Endodermal cell (in vitro differentiated cells): ENCODE measurements at regions not wholly inside any gene's neighbourhood (a gene's known extent, or its start where the extent isn't known, plus 50 kb on each side); places are given as distances from the start of the nearest gene placed in this dataset.

Experiments
- DNase-seq: peaks from one replicate; pipeline ENCODE4 v3.0.0-alpha.2; 2017
- H3K27ac ChIP-seq: 2 replicates; pipeline ENCODE4 v1.5.1; 2013; ENCODE audit warnings: mild to moderate bottlenecking, low read depth, low read length, moderate library complexity
- H3K27me3 ChIP-seq: 2 replicates; pipeline ENCODE4 v1.6.1; 2013; ENCODE audit warnings: mild to moderate bottlenecking, low read length, moderate library complexity; ENCODE audit not compliant: insufficient read depth, control insufficient read depth, poor library complexity, severe bottlenecking
- H3K36me3 ChIP-seq: 2 replicates; pipeline ENCODE4 v1.7.0; 2013; ENCODE audit warnings: mild to moderate bottlenecking, low read length, moderate library complexity; ENCODE audit not compliant: control insufficient read depth, insufficient read depth
- H3K4me1 ChIP-seq: one replicate; pipeline ENCODE4 v1.7.0; 2013; ENCODE audit warnings: low read length; ENCODE audit not compliant: control insufficient read depth, insufficient read depth
- H3K4me3 ChIP-seq: 2 replicates; pipeline ENCODE4 v1.5.1; 2013; ENCODE audit warnings: mild to moderate bottlenecking, low read length, moderate library complexity
- H3K9ac ChIP-seq: 2 replicates; pipeline ENCODE4 v1.6.1; 2013; ENCODE audit warnings: mild to moderate bottlenecking, low read length, moderate library complexity; ENCODE audit not compliant: poor library complexity, severe bottlenecking; ENCODE audit errors: extremely low read depth
- H3K9me3 ChIP-seq: 2 replicates; pipeline ENCODE4 v1.6.1; 2013; ENCODE audit warnings: mild to moderate bottlenecking, low read length, moderate library complexity; ENCODE audit not compliant: control insufficient read depth
- H3K27ac Mint-ChIP-seq: 2 replicates; pipeline ENCODE4 v1.8.0; 2020; ENCODE audit warnings: mixed read lengths
- H3K27me3 Mint-ChIP-seq: 2 replicates; pipeline ENCODE4 v1.8.0; 2021; ENCODE audit warnings: mild to moderate bottlenecking, mixed read lengths; ENCODE audit not compliant: insufficient read depth
- H3K36me3 Mint-ChIP-seq: 2 replicates; pipeline ENCODE4 v1.8.0; 2020; ENCODE audit warnings: low read depth, mixed read lengths
- H3K4me1 Mint-ChIP-seq: 2 replicates; pipeline ENCODE4 v1.8.0; 2020; ENCODE audit warnings: mixed read lengths
- H3K4me3 Mint-ChIP-seq: 2 replicates; pipeline ENCODE4 v1.8.0; 2020; ENCODE audit warnings: mild to moderate bottlenecking, moderate library complexity, mixed read lengths
- H3K9me3 Mint-ChIP-seq: 2 replicates; pipeline ENCODE4 v1.8.0; 2020; ENCODE audit warnings: mild to moderate bottlenecking, mixed read lengths
- WGBS, 2 experiments: methylation state at CpG; one replicate each; pipeline versions ENCODE4 v1.1.5 to v1.1.7; 2013; ENCODE audit warnings: missing lambda C conversion rate in 2 of 2, mixed read lengths in 1 of 2; ENCODE audit not compliant: insufficient coverage in 1 of 2, insufficient read length in 1 of 2; 5-methylcytosine and 5-hydroxymethylcytosine counted together
- TF ChIP-seq, protein P1 (sequence below): fragments of 200-600 bp; sonication (generic); conservative IDR thresholded peaks from 2 replicates; pipeline ENCODE4 v1.5.0; 2021; ENCODE audit warnings: antibody characterized with exemption, mild to moderate bottlenecking

DNA sequence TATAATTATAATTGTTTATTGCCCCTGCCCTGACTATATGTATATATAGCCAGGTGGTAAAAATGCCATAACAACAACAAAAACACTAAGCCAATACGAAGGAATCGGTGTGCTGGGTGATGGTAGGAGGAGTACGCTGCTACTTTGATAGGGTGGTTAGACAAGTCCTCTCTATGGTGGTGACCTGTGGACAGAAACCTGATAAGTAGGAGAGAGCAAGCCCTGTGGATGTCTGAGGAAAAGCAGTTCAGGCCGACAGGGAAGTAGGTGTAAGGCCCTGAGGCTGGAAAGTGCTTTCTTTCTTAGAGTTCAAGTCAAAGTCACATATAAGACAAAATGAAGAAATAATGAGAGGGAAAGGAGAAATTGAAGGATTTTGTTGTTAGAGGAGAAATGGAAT lies 823.8 kb upstream of the CELF2 start:
- 94 to 100% methylated on average over 2 to 4 of the region's 4 CpGs for WGBS, 2 experiments

DNA sequence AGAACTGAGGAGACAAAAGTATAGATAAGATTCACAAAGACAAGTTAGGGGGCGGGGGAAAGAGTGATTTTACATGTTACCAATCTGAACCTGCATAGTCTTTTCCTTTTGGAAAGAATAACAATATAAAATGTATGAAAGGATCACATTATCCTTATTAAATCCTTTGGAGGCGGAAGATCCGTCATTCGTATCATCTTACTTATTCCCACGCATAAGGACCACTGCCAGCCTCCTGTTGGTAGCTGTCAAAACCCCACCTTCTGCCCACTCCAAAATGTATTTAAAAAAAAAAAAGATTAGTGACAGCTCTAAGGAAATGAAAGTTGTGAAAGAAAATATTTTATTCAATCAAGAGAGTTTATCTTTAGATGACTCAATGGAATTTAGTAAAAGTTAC lies 821.0 kb upstream of the CELF2 start:
- H3K9me3 Mint-ChIP-seq, result no peaks in the 10 kb centered on the region

More for the DNA sequence above, 823.8 kb upstream of the CELF2 start:
- no peaks in the 10 kb centered on the region for H3K27me3 Mint-ChIP-seq
- Histone ChIP-seq H3K4me1 (no peaks in the 10 kb centered on the region), H3K4me3 (no peak overlapping the region), H3K27me3 (no peaks in the 10 kb centered on the region), H3K9ac (no peak overlapping the region), H3K27ac (no peak overlapping the region), H3K9me3 (no peaks in the 10 kb centered on the region), H3K36me3 (no peaks in the 10 kb centered on the region)
- peak; percentile 47 for DNase-seq
- no peaks in the 10 kb centered on the region for H3K36me3 Mint-ChIP-seq
- no peak overlapping the region for H3K4me3 Mint-ChIP-seq
- TF ChIP-seq, protein P1, sequence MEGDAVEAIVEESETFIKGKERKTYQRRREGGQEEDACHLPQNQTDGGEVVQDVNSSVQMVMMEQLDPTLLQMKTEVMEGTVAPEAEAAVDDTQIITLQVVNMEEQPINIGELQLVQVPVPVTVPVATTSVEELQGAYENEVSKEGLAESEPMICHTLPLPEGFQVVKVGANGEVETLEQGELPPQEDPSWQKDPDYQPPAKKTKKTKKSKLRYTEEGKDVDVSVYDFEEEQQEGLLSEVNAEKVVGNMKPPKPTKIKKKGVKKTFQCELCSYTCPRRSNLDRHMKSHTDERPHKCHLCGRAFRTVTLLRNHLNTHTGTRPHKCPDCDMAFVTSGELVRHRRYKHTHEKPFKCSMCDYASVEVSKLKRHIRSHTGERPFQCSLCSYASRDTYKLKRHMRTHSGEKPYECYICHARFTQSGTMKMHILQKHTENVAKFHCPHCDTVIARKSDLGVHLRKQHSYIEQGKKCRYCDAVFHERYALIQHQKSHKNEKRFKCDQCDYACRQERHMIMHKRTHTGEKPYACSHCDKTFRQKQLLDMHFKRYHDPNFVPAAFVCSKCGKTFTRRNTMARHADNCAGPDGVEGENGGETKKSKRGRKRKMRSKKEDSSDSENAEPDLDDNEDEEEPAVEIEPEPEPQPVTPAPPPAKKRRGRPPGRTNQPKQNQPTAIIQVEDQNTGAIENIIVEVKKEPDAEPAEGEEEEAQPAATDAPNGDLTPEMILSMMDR, result peak; percentile 44
- H3K9me3 Mint-ChIP-seq, result no peaks in the 10 kb centered on the region
- H3K4me1 Mint-ChIP-seq, result no peaks in the 10 kb centered on the region
- H3K27ac Mint-ChIP-seq, result no peak overlapping the region

DNA sequence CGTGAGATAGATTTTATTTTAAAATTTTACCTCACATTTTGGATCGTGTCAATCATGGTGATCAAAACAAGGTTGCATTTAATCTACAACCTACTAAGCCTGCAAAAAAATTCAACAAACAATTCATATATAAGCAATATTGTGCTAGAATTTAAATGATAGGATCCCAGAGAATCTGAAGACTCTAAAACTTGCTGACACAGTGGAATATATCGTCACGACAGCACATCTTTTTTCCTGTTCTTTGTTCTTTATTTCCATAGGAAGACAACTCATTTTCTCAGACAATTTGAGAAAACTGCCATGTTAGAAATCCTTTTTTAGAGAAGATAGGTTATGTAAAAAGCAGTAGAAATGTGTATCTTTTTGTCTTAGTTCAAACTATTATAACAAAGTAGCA lies 820.2 kb upstream of the CELF2 start:
- H3K27me3 ChIP-seq, result no peaks in the 10 kb centered on the region
- H3K9me3 ChIP-seq, result no peaks in the 10 kb centered on the region
- no peak for DNase-seq
- 97 to 100% methylated on average over 1 to 4 of the region's 4 CpGs for WGBS, 2 experiments
- Mint-ChIP-seq H3K9me3 (no peaks in the 10 kb centered on the region), H3K27me3 (no peaks in the 10 kb centered on the region), H3K27ac (no peak overlapping the region), H3K36me3 (no peaks in the 10 kb centered on the region), H3K4me1 (peaks cover 7% of the 10 kb centered on the region), H3K4me3 (no peak overlapping the region)
- H3K4me3 ChIP-seq, result no peak overlapping the region
- H3K9ac ChIP-seq, result no peak overlapping the region
- H3K36me3 ChIP-seq, result no peaks in the 10 kb centered on the region
- H3K4me1 ChIP-seq, result peaks cover 3% of the 10 kb centered on the region
- TF ChIP-seq, protein P1, result no peak
- no peak overlapping the region for H3K27ac ChIP-seq

More for the DNA sequence above, 821.0 kb upstream of the CELF2 start:
- H3K27me3 ChIP-seq, result no peaks in the 10 kb centered on the region
- no peak for DNase-seq
- no peaks in the 10 kb centered on the region for H3K36me3 ChIP-seq
- no peak overlapping the region for H3K9ac ChIP-seq
- H3K9me3 ChIP-seq, result no peaks in the 10 kb centered on the region
- TF ChIP-seq, protein P1, result no peak
- Mint-ChIP-seq H3K36me3 (no peaks in the 10 kb centered on the region), H3K27me3 (no peaks in the 10 kb centered on the region), H3K27ac (no peak overlapping the region), H3K4me1 (peaks cover 7% of the 10 kb centered on the region), H3K4me3 (no peak overlapping the region)
- peaks cover 3% of the 10 kb centered on the region for H3K4me1 ChIP-seq
- 98% methylated on average over 5 of the region's 5 CpGs; no CpG with 5 or more reads in 1 of the 2 experiments for WGBS, 2 experiments
- no peak overlapping the region for H3K27ac ChIP-seq
- no peak overlapping the region for H3K4me3 ChIP-seq
